IMR-90 (cell line): ENCODE measurements at regions not wholly inside any gene's neighbourhood (a gene's known extent, or its start where the extent isn't known, plus 50 kb on each side); places are given as distances from the start of the nearest gene placed in this dataset.

ENCODE experiments used
- ATAC-seq: fragments of 200-7000 bp; cut with Tn5 transposase; 2 replicates; pipeline ENCODE4 v1.9.1; 2020; ENCODE audit warnings: low read depth, mild to moderate bottlenecking, moderate library complexity
- BruUV-seq: library from RNA; stranded (reverse); fragments of 400-500 nt; replicated peaks from 2 replicates; lab custom pipeline; 2021; lab: Mats Ljungman, UMichigan
- CTCF ChIA-PET: fragments of 300-600 bp; formaldehyde crosslinking; extraction: SDS; loops from one replicate; lab custom pipeline; 2021; ENCODE audit warnings: antibody characterized with exemption; lab: Yijun Ruan, JAX
- POLR2A ChIA-PET: fragments of 300-600 bp; sonication (Branson Sonifier 250); formaldehyde crosslinking; loops from one replicate; lab custom pipeline; 2022; ENCODE audit warnings: antibody characterized with exemption; ENCODE audit not compliant: unreplicated experiment; lab: Charles Lee
- DNase-seq: peaks from one replicate; pipeline ENCODE4 v3.0.0; 2013
- H2AFZ ChIP-seq: replicated peaks from 2 replicates; pipeline ENCODE3; 2013; ENCODE audit warnings: low read length, mild to moderate bottlenecking; ENCODE audit not compliant: poor library complexity
- H2AK5ac ChIP-seq: 2 replicates; pipeline ENCODE4 v1.6.1; 2013; ENCODE audit warnings: low read depth, low read length, inconsistent platforms
- H2AK9ac ChIP-seq: replicated peaks from 2 replicates; pipeline ENCODE3; 2013; ENCODE audit warnings: mild to moderate bottlenecking, low read depth, low read length, moderate library complexity; ENCODE audit not compliant: poor library complexity
- H2BK120ac ChIP-seq: 2 replicates; pipeline ENCODE4 v1.6.1; 2013; ENCODE audit warnings: low read depth, low read length, inconsistent platforms
- H2BK15ac ChIP-seq: 3 replicates; pipeline ENCODE4 v1.6.1; 2013; ENCODE audit warnings: low read depth, low read length, inconsistent platforms
- H2BK20ac ChIP-seq: 2 replicates; pipeline ENCODE4 v1.6.1; 2013; ENCODE audit warnings: low read depth, mild to moderate bottlenecking, inconsistent platforms, low read length, moderate library complexity
- H2BK5ac ChIP-seq: 2 replicates; pipeline ENCODE4 v1.6.1; 2013; ENCODE audit warnings: mild to moderate bottlenecking, low read depth, low read length, inconsistent platforms; ENCODE audit not compliant: poor library complexity, severe bottlenecking
- H3K14ac ChIP-seq: replicated peaks from 2 replicates; pipeline ENCODE4 v1.6.1; 2013; ENCODE audit warnings: low read depth, low read length, inconsistent platforms
- H3K18ac ChIP-seq: 2 replicates; pipeline ENCODE4 v1.6.1; 2013; ENCODE audit warnings: low read depth, low read length, control low read depth
- H3K23ac ChIP-seq: 2 replicates; pipeline ENCODE4 v1.6.1; 2013; ENCODE audit warnings: low read depth, low read length, inconsistent platforms
- H3K27ac ChIP-seq: 2 replicates; pipeline ENCODE4 v1.5.1; 2013; ENCODE audit warnings: mild to moderate bottlenecking, control low read depth, low read length; ENCODE audit not compliant: insufficient read depth
- H3K27me3 ChIP-seq: 2 replicates; pipeline ENCODE4 v1.6.1; 2013; ENCODE audit warnings: low read length; ENCODE audit not compliant: control insufficient read depth, insufficient read depth
- H3K36me3 ChIP-seq: 2 replicates; pipeline ENCODE4 v1.6.1; 2013; ENCODE audit warnings: low read length, mixed read lengths; ENCODE audit not compliant: control insufficient read depth, insufficient read depth
- H3K4ac ChIP-seq: 2 replicates; pipeline ENCODE4 v1.6.1; 2013; ENCODE audit warnings: low read depth, low read length, inconsistent platforms
- H3K4me1 ChIP-seq: 2 replicates; pipeline ENCODE4 v1.6.1; 2013; ENCODE audit warnings: low read length, mixed read lengths; ENCODE audit not compliant: control insufficient read depth, insufficient read depth
- H3K4me2 ChIP-seq: 2 replicates; pipeline ENCODE4 v1.6.1; 2013; ENCODE audit warnings: low read depth, mild to moderate bottlenecking, control low read depth, low read length, moderate library complexity
- H3K4me3 ChIP-seq: 2 replicates; pipeline ENCODE4 v1.5.1; 2013; ENCODE audit warnings: low read depth, mild to moderate bottlenecking, control low read depth, low read length, moderate library complexity; ENCODE audit not compliant: insufficient read depth
- H3K56ac ChIP-seq: 2 replicates; pipeline ENCODE4 v1.6.1; 2013; ENCODE audit warnings: low read length, inconsistent platforms; ENCODE audit not compliant: insufficient read depth; ENCODE audit errors: extremely low read depth
- H3K79me1 ChIP-seq, 2 experiments: 2 replicates each; pipeline ENCODE4 v1.6.1; 2013; ENCODE audit warnings: low read length in 2 of 2, inconsistent platforms in 1 of 2, low read depth in 1 of 2
- H3K9ac ChIP-seq: 2 replicates; pipeline ENCODE4 v1.6.1; 2013; ENCODE audit warnings: low read depth, low read length, control low read depth
- H3K9me1 ChIP-seq: 2 replicates; pipeline ENCODE4 v1.6.1; 2013; ENCODE audit warnings: low read length, inconsistent platforms; ENCODE audit not compliant: insufficient read depth
- H3K9me3 ChIP-seq: 2 replicates; pipeline ENCODE4 v1.6.1; 2013; ENCODE audit warnings: low read length; ENCODE audit not compliant: control insufficient read depth, insufficient read depth
- H4K20me1 ChIP-seq: 2 replicates; pipeline ENCODE4 v1.6.1; 2013; ENCODE audit warnings: low read length, inconsistent platforms; ENCODE audit not compliant: insufficient read depth
- H4K5ac ChIP-seq: 2 replicates; pipeline ENCODE4 v1.6.1; 2013; ENCODE audit warnings: mild to moderate bottlenecking, low read depth, low read length, control low read depth
- H4K8ac ChIP-seq, 2 experiments: 2 replicates each; pipeline ENCODE4 v1.6.1; 2013; ENCODE audit warnings: low read depth in 2 of 2, low read length in 2 of 2, control low read depth in 1 of 2, inconsistent platforms in 1 of 2
- H4K91ac ChIP-seq: 2 replicates; pipeline ENCODE4 v1.6.1; 2013; ENCODE audit warnings: low read depth, low read length, inconsistent platforms; ENCODE audit not compliant: insufficient read depth
- BHLHE40 ChIP-seq: fragments of 150-350 bp; IDR thresholded peaks from 2 replicates; pipeline ENCODE4 v1.6.1; 2016; ENCODE audit warnings: mild to moderate bottlenecking, low read depth, low read length
- CEBPB ChIP-seq: IDR thresholded peaks from 2 replicates; pipeline ENCODE4 v1.6.1; 2012; ENCODE audit warnings: low read depth, low read length, improper control_type of control experiment
- MAZ ChIP-seq: IDR thresholded peaks from 2 replicates; pipeline ENCODE4 v1.6.1; 2012; ENCODE audit warnings: low read depth, mild to moderate bottlenecking, low read length, improper control_type of control experiment, moderate library complexity, borderline replicate concordance
- MXI1 ChIP-seq: IDR thresholded peaks from 2 replicates; pipeline ENCODE4 v1.6.1; 2012; ENCODE audit warnings: low read depth, mild to moderate bottlenecking, low read length, moderate library complexity, borderline replicate concordance
- NFE2L2 ChIP-seq: fragments of 150-350 bp; IDR thresholded peaks from 2 replicates; pipeline ENCODE4 v1.6.1; 2016; ENCODE audit warnings: low read depth, mild to moderate bottlenecking, low read length
- POLR2A ChIP-seq: IDR thresholded peaks from 2 replicates; pipeline ENCODE4 v1.6.1; 2012; ENCODE audit warnings: mild to moderate bottlenecking, low read depth, low read length
- RCOR1 ChIP-seq: IDR thresholded peaks from 2 replicates; pipeline ENCODE4 v1.6.1; 2012; ENCODE audit warnings: mild to moderate bottlenecking, low read length, improper control_type of control experiment; ENCODE audit not compliant: insufficient replicate concordance
- RFX5 ChIP-seq: IDR thresholded peaks from 2 replicates; pipeline ENCODE4 v1.8.0; 2012; ENCODE audit warnings: low read depth, mild to moderate bottlenecking, low read length, moderate library complexity
- SMC3 ChIP-seq: fragments of 150-350 bp; IDR thresholded peaks from 2 replicates; pipeline ENCODE4 v1.6.1; 2016; ENCODE audit warnings: low read depth, mild to moderate bottlenecking, antibody characterized with exemption, low read length, moderate library complexity
- WGBS, 2 experiments: methylation state at CpG; one replicate each; pipeline versions ENCODE4 v1.1.5 to v1.1.7; 2013; ENCODE audit warnings: missing lambda C conversion rate in 2 of 2; ENCODE audit not compliant: insufficient read length in 1 of 2; ENCODE audit errors: extremely low coverage in 2 of 2; 5-methylcytosine and 5-hydroxymethylcytosine counted together
- dilution Hi-C: fragments of 300-500 bp; cut with HindIII; formaldehyde crosslinking; loops from one replicate; pipeline ENCODE4 v1.14.3; 2018; ENCODE audit warnings: low sequenced_read_pairs; ENCODE audit not compliant: unreplicated experiment
- in situ Hi-C: fragments of 300-500 bp; cut with MboI; formaldehyde crosslinking; loops from 3 replicates; pipeline ENCODE4 v1.14.3; 2019; ENCODE audit warnings: low sequenced_read_pairs, inconsistent platforms, mixed read lengths
- intact Hi-C: fragments of 100-400 bp; cut with micrococcal nuclease; formaldehyde crosslinking; loops from 2 replicates; pipeline ENCODE4 v1.10.0; 2022
- TF ChIP-seq, protein P1 (sequence below): conservative IDR thresholded peaks from 2 replicates; pipeline ENCODE4 v1.5.1; 2012; ENCODE audit warnings: mild to moderate bottlenecking, low read depth, low read length, improper control_type of control experiment

DNA sequence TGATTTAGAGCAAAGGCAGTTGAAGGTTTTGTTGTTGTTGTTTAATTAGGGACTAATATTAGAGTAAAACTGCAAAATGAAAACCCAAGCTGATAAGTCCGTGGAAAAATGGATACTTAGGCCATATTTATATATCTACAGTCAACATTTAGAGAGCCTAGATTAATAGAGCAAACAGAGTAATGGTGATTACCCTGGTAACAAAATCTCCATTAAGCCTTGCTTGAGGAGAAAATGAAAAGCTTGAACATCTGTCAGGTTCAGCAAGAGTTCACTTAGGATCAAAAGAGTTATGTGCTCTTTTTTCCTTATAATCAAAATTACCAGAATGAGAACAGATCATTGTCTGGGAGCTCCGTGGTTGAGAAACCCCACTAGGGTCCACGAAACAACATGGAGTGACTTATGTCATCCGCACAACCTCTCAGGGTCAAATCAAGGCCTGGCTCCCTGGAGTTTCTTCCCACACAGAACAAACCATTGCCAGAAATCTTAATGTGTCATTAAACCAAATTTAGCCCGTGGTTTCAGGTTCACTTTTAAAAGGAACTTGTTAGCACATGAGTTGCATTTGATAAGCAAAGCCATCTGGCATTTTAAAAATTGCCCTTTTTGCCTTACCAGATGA lies 381.2 kb downstream of the GABRB3 start:
- TF ChIP-seq SMC3 (no peak), POLR2A (no peak), RFX5 (no peak), BHLHE40 (no peak), MAZ (no peak), NFE2L2 (no peak), RCOR1 (no peak), MXI1 (no peak), CEBPB (no peak)
- TF ChIP-seq, protein P1, sequence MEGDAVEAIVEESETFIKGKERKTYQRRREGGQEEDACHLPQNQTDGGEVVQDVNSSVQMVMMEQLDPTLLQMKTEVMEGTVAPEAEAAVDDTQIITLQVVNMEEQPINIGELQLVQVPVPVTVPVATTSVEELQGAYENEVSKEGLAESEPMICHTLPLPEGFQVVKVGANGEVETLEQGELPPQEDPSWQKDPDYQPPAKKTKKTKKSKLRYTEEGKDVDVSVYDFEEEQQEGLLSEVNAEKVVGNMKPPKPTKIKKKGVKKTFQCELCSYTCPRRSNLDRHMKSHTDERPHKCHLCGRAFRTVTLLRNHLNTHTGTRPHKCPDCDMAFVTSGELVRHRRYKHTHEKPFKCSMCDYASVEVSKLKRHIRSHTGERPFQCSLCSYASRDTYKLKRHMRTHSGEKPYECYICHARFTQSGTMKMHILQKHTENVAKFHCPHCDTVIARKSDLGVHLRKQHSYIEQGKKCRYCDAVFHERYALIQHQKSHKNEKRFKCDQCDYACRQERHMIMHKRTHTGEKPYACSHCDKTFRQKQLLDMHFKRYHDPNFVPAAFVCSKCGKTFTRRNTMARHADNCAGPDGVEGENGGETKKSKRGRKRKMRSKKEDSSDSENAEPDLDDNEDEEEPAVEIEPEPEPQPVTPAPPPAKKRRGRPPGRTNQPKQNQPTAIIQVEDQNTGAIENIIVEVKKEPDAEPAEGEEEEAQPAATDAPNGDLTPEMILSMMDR: no peak
- DNase-seq: no peak
- Histone ChIP-seq H3K4me2 (no peak overlapping the region), H3K27me3 (no peaks in the 10 kb centered on the region), H4K8ac (no peak overlapping the region), H3K14ac (no peak overlapping the region), H2BK120ac (no peak overlapping the region), H4K20me1 (no peaks in the 10 kb centered on the region), H3K18ac (no peak overlapping the region), H3K9me3 (peaks cover 28% of the 10 kb centered on the region), H3K9me1 (no peaks in the 10 kb centered on the region), H3K4me1 (no peaks in the 10 kb centered on the region), H2BK15ac (no peak overlapping the region), H3K4ac (no peak overlapping the region), H3K4me3 (no peak overlapping the region), H2AK5ac (no peak overlapping the region), H3K9ac (no peak overlapping the region), H3K79me1 (no peaks in the 10 kb centered on the region), H3K27ac (no peak overlapping the region), H4K91ac (no peak overlapping the region), H2BK5ac (no peak overlapping the region), H2AK9ac (no peak overlapping the region), H3K23ac (no peak overlapping the region), H3K36me3 (no peaks in the 10 kb centered on the region), H2BK20ac (no peak overlapping the region), H4K5ac (no peak overlapping the region), H3K56ac (no peak overlapping the region), H2AFZ (no peak overlapping the region)
- ChIA-PET POLR2A (no interaction called here), CTCF (no interaction called here)
- no TSS peak for BruUV-seq
- intact Hi-C loops: no loop called here
- in situ Hi-C loops: no loop called here
- WGBS, 2 experiments: 0% methylated on average over 1 of the region's 5 CpGs; no CpG with 5 or more reads in 1 of the 2 experiments
- dilution Hi-C loops: no loop called here
- no peak for ATAC-seq
